ENCODE measurements at regions not wholly inside any gene's neighbourhood (a gene's known extent, or its start where the extent isn't known, plus 50 kb on each side); places are given as distances from the start of the nearest gene placed in this dataset.

DNA sequence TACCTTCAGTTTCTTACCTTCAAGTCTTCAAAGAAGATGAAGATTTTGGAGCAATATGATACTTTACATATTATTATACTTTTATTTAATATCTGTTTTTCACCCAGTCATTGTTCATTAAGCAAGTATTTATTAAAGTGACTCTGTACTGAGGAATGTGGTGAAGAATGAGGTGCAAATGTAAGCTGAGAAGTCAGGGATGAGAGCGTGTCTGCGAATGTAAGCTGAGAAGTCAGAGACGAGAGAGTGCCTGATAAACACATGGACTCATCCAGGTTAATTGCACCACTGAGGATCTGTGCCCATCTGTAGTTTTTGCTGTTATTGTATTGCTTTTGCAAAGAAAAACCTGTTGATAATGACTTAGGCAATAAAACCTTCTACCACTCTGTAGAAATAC, 211.9 kb upstream of the FAR2 start:
- DNase-seq (ENCODE audit: low read depth), result peak; percentile 64

DNA sequence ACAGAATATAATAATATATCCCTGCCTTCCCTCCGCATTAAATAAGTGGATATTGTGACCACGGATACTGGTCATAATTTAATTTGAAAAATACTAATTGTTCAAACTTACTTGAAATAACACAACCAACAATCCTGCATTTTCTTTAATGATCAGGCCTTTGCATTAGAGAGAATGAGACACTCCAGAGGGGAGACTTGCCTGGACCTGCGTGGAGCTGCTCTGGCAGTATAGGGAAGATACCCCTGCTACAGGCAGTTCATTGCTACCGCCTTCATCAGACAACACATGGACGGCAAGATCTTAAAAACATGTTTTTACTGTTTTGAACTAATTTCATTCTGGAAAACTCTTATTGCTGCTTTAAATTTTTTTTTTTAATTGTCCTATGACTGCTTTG, 211.0 kb upstream of the FAR2 start:
- DNase-seq (ENCODE audit: low read depth), result no peak

DNA sequence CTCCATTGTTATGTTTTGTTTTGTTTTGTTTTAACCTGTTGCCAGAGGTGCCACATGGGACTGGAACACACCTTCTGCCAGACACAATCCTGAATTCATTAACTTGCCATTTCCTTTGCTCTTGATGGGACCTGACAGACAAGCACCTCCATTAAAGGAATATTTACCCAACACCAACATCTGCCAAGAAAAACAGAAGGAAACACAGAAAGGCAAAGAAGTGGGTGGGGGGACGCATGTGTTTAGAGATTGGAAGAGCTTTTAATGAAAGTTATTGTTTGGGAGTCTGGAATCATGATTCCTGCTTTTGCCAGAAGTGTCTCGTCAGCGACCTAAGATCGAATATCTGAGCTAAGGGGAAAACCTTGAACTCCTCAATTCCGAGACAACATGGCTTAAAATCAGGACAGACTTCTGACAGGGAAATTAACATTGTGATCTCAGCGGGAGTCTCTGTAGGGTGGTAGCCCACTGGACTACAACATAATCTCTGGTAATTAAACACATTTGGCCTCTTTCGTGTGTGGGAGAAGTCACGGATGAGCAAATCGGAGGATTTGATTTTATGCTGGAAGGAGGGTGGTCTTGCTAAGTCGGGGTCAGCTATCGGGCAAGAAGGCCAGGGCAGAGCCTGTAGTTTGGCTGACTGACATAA, 210.4 kb upstream of the FAR2 start:
- no peak for DNase-seq (ENCODE audit: low read depth)

DNA sequence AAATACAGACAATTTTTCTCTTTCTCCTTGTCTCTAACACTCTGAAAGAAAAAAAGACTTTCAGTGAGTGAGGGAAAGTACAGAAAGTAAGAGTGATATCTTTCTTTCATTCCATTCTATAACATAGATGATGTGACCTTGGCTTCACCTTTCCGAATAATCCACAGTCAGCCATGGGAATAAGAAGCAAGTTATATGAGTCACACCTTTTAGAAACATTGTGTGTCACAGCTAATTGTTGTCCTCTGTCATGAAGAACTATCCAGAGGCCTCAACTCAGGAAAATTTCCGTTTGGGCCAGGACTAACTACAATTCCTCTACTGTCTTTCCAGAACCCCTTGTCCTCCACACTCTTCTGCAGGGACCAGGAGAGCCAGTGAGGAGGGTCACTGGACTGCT, 209.7 kb upstream of the FAR2 start:
- no peak for DNase-seq (ENCODE audit: low read depth)

DNA sequence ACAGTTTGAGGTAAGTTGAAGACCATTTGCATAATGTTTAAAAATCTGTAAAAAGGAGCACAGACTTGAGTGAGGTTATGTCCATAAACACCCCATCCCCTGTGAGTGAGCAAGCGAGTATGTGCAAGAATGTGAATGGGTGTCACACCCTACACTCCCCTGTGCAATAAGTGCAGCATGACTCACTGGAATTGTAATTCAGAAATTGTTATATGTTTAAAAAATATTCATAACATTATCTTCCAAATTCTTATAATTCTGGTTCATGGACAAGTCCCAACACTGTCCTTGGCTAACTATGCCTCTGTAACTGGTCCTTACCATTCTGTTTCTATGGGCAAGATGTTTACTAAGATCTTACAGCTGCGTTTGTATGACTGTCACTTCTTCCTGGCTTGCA, 207.8 kb upstream of the FAR2 start:
- no peak for DNase-seq (ENCODE audit: low read depth)

DNA sequence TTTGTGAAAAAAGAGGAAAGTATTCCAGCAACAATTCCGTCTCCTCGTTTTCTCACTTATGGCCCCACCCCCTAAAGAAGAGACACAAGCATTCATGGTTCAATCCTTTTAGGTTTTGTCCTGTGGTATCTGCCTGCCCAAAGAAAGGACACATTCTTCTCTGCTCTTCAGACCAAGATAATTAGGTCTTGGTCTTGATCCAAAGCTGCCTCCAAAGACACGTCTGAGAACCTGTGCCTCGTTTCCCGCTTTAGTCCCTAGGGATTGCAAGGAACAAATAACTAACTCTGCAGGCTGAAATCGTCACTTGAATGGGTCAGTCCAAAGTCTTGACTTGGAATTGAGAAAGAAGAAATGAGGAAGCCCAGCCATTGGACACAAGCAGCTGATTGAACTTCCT, 202.7 kb upstream of the FAR2 start:
- DNase-seq (ENCODE audit: low read depth), result no peak

DNA sequence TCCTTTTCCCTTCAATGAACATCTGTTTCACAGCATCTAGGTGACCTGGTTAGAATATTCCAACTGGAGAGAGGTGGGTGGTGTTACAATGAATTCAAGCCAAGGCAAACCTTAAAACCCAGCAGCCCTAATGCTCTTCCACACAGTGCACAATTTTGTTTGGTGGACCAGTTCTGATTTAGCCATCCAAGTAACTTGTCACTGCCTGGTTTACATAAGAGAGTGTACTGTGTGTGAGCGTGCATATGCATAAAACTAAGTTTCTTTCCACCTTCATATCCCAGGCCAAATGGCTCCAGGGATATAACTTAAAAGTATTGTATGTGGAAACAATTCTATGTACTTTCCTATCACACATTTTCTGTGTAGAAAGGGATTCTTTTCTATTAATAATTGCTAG, 200.4 kb upstream of the FAR2 start:
- DNase-seq (ENCODE audit: low read depth), result no peak

DNA sequence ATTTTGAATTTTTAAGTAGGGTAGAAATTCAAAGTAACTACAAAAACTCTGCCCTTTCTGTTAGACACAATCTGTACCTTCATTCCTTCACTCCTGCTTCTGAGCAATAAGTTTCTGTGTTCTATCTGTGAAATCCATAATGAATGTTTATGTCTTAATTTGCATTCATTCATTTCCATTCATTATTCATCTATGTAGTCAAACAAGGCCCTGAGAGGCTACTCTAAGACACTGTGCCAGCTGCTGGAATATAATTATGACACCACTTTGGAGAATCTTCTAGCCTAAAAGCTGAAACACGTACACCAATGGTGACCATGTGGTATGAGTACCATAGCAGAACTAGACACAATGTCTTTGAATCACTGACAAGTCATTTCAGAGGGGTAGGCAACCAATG, 199.9 kb upstream of the FAR2 start:
- DNase-seq (ENCODE audit: low read depth), result no peak

DNA sequence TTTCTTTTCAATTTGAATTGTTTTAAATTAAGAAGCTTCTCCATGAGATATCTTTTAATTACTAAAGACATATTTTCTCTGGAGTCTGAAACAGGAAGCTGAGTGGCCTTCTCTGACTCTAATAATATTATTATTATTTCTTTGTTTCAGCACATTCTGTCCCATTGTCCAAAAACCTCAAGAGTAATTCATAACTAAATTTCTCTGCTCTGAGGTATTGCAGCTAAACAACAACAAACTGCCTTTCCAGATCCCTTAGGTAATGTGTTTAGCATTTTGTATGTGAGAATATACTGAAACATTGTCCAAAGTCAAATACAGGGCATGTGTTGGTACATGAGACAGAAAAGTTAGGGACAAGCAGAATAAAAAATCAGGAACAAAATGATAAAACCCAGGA, 199.0 kb upstream of the FAR2 start:
- no peak for DNase-seq (ENCODE audit: low read depth)

DNA sequence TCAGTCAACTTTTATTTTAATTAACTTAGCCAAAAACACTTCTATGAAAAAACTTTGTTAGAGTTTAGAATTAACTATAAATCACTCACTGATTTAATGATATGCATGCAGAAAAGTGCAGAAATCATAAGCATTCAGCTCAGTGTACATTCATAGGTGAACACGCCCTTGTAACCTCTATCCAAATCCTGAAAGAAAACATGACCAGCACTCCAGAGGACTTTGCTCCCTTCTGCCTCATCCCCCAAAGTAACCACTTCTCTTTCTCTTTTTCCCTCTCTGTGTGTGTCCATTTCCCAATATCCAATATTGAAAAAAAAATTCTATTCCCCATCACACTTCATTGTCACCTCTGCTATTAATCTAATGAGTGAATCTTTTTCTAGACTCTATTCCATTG, 197.1 kb upstream of the FAR2 start:
- no peak for DNase-seq (ENCODE audit: low read depth)

DNA sequence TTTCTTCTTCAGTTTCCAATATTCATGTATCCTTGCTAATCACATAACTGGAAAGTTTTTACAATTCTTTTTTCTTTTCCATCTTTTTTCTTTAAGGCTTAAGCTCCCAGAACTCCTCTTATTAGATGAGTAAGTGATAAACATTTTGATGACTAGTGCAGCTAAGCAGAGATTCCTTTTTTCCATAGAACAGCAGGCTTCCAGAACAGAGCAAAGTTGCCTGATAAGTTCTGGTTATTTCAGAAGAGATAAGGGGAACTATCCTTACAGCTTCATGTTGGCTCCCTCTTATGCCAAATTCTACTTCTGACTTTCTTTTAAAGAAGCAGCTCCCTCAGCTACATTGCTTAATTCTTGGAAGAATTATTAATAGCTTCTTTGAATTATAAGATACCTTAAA, 194.7 kb upstream of the FAR2 start:
- peak; percentile 80 for DNase-seq (ENCODE audit: low read depth)

DNA sequence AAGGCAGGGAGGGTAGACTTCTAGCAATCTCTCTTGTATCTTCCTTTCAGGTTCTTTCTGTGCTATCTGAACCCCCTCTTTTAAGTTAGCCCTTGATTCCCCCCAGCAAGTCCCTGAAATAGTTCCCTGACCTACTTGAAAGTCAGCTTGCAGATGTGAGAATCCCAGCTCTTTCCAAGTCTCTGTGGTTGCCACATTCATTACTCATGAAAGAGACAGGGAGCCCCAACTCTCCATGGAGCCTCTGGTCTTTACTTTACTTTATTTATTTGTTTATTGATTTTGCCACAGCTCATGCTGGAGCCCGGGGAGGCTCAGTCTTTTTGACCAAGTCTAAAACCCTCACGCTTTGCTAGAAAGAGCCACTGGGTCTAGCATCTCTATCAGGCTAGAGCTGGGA, 193.6 kb upstream of the FAR2 start:
- peak; percentile 66 for DNase-seq (ENCODE audit: low read depth)

DNA sequence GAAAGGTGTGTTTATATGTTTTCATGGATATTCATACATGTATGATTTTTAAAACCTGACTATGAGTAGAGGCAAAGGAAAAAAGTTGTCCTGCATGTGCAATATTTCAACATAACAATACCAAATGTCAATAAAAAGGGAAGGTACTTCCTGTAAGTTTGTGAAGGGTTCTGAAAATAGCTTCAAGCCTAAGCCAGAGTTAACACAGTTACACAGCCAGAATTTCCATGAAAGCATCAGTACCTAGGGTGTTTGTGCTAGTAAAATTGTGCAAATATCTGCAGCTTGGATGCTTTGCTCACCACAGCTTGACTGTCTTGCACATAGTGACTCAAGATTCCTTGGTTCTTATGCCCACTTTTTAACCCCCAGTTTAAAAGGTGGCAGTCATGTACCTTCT, 193.1 kb upstream of the FAR2 start:
- no peak for DNase-seq (ENCODE audit: low read depth)

DNA sequence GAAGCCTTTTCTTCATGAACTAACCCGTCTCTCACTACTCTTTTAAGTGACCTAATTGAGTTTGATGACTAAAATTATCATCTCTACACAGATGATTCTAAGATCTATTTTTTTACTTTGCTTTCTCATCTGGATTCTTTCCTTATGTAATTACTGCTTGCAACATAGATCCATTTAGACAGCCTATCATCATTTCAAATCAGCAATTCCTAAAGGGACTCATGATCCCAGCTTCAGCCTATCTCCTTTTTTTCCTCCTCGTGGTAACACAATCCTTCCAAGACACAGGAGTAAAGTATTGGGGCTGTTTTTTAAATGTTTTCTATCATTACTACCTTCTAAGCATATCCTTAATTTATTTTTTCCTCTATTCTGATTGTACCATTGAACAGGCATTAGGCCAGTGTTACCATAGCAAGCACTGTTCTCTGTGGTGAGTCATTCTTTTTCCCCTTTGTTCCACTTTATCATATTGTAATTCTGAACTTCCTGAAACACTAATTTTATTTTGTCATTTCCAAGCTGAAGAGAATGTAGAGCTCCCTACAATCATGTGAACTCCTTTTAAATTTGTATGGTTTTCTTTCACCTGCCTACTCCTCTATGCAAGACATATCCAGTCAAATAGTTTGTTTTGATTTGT, 190.4 kb upstream of the FAR2 start:
- peak; percentile 58 for DNase-seq (ENCODE audit: low read depth)

DNA sequence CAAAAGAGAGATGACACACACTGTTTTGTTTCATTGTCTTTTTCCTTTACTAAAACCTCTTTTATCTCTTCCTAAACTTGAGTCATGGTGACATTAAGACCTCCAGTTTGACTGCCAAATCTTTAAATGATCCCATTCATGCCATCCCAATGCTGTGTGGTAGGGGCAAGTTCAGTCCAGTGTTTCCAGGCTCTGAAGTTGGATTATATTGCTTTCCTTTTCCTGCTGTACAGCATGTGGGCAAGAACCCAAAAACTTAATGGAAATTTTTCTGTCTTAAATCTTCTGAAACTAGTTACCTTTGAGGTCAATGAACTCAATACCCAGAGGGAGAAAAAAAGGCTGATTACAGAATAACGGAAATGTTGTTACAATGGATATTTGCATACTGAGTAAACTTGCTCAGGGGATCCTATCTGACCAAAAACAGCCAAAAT, 187.1 kb upstream of the FAR2 start:
- DNase-seq (ENCODE audit: low read depth), result no peak

DNA sequence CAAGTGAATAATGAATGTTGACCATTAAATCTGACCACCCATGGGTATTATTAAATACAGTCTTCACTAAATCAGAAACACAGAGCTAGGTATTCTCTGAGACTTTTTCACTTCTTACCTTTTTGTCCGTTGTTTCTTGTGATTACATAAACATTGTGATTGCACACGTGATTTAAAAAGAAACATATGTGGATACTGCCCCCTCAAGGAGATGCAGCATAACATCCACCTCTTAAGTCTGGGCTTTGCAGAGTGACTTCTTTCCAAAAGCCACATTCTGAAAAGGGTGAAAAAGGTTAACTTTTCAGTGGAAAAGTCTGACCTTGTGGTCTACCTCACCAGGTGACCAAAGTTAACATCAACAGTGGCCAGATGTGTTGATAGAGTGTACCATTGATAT, 185.5 kb upstream of the FAR2 start:
- DNase-seq (ENCODE audit: low read depth), result peak; percentile 70

DNA sequence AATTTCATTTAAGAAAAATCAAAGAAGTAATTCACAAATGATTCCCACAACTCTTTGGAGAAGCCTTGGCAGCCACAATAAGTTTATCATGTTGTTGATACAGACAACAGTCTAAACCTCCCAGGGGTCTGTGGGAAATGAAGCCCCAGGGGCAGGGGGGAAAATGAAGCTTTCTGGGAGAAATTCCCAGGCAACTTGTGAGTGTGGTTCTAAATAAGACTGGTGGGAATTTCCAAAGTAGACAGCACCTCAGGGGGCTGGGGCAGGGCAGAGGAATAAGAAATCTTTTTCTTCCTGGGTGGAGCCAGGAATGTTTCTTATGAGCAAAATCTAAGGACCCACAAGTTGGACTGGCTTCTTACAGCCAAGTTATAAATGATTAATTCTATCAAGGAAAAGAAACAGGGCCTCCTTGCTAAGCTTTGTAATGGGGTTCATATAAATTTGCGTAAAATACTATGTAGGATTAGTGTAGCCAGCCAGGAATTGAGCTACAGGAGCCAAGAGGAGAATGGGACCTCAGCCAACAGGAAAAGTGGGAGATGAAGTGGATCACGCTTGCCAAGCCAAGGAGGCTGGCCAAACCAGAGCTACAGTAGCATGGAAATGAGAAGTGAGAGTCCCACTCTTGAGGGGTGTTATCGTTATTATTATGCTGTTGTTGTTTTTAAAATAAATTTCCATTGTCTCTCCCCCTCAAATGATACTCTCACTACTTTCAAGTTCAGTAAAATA, 182.9 kb upstream of the FAR2 start:
- peak; percentile 13 for DNase-seq (ENCODE audit: low read depth)

DNA sequence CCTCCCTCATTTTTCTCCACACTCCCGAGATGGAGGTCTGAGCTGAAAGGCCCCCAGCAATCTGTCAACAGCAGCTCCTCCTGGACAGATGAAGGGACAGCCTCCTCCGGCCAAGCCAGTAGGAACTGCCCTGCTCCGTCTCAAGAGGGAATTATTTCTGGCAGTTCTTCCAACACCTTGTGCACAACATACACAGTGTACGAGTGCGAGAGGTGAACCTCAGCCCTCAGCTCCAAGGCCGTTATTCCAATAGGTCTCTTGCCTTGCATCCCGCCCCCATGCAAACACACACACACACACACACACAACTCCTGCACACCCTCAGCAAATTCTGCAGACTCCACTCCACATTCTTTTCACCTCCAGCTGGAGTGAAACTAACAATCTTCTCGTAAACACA, 181.7 kb upstream of the FAR2 start:
- DNase-seq (ENCODE audit: low read depth), result no peak

DNA sequence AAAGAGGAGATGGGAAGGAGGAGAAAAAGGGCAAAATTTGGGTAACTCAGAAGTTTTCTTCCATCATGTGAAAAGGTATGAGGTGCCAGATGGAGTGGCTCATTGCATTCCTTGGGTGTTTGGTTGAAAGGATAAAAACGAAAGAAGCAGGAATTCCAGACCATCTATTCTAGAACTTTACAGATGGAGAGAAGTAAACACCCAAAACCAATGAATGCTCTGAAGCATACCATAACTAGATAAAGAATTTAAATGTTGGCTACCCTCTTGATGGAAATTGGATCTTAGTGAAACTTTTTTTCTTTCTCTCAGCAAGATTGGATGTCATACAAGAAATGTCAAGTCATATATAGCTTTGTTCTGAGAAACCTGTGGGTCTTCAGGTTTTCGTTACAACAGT, 175.6 kb upstream of the FAR2 start:
- no peak for DNase-seq (ENCODE audit: low read depth)

DNA sequence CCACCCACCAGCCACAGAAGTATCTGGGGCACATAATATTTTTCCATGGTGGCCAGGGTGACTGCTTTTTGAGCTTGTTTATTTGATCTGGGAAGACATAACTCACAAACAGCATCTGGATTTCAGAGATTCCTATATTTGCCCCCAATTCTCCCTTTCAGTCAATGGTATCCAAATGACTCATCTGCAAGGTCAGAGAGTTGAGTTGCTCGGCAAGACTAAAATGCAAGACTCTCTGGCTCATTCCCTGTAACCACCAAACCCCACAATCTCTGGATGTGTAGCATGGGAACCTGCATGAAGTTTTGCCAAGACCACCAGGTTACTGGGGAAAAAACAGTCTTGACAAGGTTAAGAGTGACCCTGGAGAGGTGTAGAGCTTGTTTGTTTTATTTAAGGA, 174.9 kb upstream of the FAR2 start:
- DNase-seq (ENCODE audit: low read depth), result peak; percentile 65

DNA sequence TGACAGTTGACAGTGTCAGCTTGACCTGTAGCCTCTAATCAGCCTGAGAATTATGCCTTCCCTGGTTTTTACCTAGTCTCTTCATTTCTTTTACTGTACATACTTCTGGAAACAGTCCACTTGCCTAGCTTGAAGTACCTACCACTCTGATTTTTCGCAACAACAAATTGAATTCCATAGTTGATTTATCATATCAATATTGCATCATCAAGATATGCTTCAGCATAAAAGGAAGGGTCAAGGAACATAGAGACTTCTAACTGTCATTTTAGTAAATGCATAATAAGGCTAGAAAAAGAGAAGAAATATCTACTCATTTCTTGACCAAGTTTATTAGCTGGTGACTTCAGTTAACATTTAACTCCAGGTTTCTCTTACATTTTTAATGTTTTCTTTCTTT, 174.2 kb upstream of the FAR2 start:
- peak; percentile 34 for DNase-seq (ENCODE audit: low read depth)

DNA sequence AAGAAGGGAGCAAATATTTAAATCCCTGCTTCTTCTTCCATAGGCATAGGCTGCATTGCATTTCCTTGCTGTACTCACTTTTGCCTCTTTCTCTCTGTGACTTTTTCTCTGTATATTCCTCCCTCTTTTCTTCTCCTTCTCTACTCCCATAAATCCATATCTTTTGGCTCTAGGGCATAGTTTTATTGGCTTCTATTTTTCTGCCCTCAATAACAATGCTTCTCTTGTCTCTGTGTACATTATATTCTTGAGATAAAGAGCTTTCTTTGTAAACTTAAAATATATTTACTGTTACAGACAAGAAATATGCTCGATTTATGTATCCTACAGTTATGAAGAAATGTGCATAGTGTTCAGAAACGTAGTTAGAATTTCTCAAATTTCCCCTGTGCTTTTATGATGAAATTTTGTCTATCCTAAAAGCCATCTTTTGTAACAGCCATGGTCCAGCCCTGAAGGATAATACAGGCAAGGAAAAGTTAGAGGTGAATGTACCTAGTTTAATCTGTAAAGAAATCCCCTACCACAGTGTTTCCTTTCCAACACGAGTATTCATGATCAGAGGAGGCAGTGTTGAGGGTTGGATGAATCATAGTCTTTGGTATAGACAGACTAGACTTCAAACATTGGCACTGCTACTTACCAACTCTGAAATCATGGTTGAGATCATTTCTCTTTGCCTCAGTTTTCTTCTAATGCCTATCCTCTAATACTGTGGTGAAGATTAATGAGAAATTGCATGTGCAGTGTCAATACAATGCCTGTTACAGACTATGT, 173.3 kb upstream of the FAR2 start:
- DNase-seq (ENCODE audit: low read depth), result no peak

DNA sequence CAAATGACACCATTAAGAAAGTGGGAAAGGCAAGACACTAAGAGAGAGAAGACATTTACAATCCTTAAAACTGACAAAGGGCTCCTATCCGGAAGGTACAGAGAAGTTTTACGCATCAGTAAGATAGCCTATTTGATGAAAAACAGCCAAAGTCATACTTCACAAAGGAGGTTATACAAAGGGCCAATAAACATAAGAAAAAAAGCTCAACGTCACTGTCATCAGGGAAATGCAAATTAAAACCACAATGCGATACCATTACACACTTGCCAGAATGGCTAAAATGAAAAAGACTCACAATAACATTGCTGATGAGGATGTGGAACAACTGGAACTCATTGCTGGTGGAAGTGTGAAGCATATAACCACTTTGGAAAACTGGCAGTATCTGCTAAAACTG, 168.6 kb upstream of the FAR2 start:
- no peak for DNase-seq (ENCODE audit: low read depth)

Measured in amniotic epithelial cell (primary cell).